NCI-H1105 (cell line): ENCODE measurements at regions not wholly inside any gene's neighbourhood (a gene's known extent, or its start where the extent isn't known, plus 50 kb on each side); places are given as distances from the start of the nearest gene placed in this dataset.

Experiments
- DNase-seq: peaks from one replicate; lab custom pipeline; 2025; lab: John Stamatoyannopoulos, UW

DNA sequence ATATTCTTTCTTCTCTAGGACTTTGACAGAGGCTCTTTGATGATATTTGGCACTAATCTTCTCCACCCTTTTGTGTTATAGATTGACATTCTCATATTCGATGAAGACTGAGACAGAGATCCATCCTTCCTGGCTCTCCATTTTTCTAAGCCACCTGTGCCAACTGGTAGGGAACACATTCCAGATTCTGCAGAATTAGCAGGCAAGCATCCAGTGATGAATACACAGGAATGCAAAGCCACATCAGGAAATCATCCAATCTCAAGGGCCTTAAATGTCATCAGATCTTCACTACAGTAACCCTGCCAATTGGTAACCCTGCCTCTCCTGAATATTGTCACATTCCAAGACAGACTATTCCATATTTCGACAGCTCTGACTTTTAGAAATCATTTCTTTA lies 718.4 kb upstream of the API5 start:
- no peak for DNase-seq

DNA sequence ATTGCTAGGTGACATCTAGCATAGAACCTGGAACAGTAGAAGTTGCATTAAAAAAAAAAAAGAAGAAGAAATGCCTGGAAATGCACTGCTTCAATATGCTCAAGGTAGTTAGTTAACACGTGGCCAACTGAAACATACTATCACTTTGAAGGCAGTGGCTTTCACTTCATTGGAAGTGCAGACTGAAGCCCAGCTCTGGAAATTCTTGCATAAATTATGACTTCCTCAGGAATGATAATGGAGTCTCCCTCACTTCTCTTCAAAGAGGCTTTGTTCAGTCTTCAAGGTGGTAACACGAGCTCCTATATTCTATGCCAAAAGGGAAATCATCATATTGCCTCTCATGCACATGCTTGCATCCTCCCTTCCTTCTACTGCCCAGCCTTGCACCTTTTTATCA lies 715.9 kb upstream of the API5 start:
- DNase-seq: no peak

DNA sequence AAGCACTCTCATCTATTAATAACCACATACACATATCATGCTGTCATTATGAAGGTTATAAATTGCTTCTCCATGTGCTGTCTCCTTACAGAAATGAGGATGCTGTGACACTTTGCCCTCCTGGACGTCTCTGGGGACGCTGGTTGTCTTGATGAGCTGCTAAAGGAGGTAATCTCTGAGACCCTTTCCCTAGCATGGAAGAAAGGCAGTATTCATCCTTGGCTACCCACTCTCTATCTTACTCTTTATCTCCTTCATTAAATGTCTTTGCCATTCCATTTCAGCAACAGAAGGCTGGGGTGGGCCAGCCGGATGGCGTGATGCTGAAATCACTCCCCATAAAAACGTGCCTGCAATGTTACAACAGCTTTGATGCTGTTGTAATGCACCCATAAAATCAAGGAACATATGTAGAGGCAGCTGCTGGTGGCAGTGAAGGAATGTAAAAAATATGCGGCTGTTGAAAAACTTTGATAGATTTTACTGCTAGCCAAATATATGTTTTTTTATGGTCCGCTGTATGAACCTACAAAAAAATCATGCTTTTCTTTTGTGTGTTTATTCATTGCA lies 715.1 kb upstream of the API5 start:
- DNase-seq: no peak

DNA sequence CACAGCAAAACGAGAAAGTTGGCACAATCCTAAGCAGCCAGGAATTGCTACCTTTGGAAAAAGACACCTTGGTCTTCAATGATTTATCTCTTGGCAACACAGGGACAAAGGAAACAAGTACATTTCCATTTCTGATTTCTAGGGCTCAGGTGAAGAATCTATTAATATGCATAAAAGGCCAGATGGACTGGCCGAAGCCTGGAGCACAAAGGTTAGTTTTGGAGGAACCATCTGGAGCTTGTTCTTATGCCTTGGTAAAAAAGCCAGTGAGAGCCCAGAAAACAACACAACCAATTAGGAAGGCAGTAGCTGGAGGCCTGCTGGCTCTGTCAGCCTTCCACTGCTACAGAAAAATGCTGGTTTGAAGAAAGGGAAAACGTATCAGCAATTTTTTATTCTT lies 713.5 kb upstream of the API5 start:
- no peak for DNase-seq

DNA sequence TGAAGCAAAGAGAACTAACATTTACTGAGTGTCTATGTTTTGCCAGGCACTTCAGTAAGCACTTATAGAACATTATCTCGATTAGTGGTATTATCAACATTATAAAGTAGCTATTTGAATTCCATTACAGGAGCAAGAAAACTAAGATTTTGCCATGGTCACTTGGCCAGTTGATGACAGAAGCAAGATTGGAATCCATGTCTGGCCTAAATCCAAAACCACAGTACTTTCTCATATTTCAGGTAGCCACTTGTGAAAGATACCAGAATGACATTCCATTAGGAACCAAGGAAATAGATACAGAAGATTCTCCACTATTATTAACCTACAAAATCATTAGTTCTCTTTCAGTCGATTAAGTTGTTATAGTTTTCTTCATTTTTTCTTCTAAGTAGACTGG lies 691.0 kb upstream of the API5 start:
- no peak for DNase-seq

DNA sequence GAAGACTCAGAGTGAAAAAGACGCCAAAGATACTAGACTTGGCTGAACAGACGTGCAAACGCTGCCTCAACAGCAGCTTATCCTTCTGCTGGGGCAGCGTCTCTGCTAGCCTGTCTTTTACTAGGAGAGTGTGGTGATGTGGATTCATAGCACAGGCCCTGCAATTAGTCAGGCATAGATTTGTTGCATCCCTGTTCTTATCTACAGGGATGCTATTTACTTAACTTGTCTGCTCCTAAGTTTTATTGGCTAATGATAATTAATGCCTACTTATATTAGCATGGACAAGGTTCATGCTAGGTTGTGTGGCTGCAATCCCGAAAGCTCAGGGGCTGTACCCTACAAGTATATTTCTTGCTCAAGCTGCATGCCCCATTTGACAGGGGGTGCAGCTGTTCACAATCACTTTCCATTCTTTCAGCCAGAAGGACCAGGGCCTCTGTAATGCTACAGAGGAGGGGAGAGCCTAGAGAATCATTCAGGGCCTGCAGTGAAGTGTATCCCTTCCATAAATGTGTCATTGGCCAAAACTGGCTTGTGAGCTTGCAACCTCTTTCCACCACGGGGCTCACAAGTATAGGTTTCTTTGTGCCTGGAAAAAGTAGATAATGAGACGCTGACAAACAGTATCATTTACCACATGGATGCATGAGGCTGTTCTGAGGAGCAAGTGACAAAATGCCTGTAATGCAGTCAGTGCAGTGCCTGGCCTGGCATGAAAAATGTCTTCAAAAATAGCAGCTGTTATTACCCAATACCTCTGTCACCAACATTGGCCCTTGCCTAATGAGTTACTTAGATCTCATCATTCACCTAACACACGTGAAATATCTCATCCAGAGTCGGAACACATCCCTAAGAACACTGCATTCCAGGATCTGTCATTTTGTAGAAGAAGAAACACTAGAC lies 685.8 kb upstream of the API5 start:
- no peak for DNase-seq

DNA sequence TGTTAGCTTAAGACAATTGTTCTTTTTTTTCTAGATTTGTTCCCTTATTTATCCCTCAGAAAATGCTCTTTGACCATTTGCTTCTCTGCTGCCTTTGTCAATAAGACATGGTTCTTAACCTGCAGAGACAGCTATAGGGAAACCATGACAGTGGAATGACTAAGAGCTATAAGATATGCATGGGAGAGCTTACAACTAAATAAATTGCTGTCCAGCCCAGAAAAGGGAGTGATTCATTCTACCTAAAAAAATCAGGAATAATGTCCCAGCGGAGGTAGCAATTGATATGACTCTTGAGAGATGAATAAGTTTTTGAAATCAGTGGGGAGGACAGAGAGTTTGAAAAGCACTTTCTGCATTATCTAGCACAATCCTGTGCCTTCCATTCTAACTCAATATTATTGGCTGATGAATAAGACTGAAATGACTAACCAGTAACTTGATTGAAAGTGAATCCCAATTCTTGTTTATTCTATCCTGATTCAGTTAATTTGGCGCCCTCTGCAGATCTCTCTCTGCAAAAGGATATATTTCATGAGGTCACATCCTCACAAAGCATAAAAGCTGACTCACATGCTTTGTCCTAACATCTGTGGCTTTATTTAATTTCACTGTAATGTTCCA lies 680.5 kb upstream of the API5 start:
- DNase-seq: peak; percentile 50

DNA sequence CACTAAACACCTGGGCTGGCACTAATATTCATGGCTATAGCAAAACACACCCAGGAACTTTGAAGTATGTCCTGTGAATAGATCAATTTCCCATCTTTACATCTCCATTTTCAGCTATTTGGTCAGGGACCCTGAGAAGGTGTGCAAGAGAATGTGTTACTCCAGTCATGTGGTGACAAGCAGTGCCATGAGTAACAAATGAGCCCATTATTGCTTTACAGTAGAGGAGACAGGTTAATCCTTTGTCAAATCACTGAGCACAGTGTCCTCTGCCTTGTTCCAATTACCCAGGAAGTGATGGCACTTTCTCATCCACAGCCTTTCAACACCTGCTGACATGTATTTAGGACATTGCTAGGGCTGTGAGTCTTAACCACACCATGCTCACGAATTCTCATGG lies 664.8 kb upstream of the API5 start:
- no peak for DNase-seq

DNA sequence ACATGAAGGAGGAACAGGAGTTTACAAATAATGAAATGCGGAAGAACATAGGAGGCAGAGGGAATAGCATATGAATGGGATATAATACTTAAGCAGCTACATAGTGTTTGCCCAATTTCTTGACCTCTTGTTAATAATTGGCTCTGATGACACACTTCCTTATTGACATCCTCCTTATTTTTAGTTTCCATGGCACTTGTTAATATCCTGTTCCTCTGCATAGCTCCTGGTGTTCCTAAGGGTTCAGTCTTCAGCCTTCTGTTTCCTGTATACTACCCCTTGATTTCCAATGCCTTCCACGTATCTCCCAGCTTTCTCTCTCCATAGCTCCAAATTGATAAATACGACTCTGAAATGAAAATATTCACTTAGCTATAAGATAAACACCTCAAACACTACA lies 663.8 kb upstream of the API5 start:
- DNase-seq: no peak

DNA sequence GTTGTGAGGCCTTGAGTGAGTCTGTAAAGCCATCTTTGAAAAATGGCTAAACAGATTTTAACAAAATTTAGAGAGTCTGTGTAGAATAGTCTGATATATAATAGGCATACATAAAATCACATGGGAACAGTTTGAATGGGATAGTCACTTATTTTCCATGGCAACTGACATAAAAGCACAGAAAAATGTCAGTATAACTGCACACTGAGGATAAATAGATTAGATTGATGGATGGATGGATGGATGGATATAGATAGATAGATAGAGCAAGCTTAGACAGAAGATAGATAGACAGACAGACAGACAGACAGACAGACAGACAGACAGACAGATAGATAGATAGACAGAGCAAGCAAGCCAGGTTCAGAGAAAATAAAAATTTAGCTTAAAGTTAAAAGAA lies 660.2 kb upstream of the API5 start:
- DNase-seq: no peak

DNA sequence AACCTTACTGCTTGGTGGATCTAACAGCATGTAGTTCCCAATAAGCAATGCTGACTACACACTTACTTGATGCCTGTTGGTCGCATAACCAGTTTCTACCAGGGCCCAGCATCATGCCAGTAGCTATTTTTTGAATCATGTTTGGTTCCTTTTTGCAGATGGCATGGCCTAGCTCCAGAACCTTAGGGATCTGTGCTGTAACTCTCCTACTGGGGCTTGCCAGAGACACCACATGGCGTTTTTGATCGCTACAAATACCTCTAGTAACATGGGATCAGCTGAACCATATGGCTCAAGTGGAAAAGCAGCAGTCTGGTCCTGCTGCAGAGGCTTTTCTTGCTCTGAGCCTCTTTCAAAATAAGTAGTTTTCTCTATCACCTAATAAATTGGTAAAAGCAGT lies 654.6 kb upstream of the API5 start:
- no peak for DNase-seq

DNA sequence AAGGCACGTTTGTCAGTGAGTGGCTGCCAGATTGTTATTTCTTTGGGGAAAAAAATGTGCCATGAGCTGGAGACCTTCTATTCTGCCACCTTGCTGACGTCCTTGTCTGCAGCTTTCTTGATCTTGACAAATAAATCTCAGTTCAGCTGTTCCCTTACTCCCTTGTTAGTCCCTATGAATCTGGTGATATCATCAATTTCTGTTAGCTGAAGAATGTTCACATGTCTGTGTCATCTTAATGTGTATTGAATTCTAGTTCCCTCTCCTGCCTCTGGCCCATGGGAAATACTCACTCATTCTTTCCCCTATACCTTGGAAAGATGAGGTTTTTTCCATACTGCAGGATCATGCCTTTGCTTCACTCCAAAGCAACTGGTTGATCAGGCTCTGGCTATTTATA lies 649.9 kb upstream of the API5 start:
- DNase-seq: no peak

DNA sequence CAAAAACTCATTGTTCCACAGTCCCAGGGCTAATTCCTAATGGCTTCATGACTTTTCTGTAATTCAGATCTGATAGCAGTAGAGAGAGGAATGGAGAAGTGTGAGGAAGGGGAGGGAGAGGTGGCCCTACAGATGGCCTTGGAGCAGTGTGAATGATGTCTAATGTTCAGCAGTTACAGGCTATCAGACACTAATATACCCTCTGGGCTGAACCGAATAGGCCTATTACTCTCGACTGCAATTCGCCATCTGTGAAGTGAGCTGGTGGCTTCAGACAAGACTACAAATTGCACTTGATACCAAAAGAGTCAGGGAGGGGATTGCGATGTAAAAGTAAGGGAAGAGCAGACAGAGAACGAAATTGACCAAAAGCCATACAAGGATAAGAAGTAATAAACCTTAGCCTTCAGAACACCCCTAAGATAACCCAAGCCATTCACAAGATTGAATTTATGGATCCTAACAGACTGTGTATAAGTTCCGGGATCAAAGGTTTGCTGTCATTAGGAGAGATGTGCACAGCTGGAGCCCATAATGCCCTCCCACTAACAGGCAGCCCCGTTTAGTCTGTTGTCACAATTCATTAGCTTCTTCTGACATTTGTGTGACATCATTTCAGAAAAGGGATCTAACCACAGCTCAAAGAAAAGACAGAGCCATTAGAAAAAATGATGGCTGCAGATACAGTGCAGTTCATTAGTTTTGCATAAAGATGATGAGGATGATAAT lies 642.4 kb upstream of the API5 start:
- DNase-seq: no peak

DNA sequence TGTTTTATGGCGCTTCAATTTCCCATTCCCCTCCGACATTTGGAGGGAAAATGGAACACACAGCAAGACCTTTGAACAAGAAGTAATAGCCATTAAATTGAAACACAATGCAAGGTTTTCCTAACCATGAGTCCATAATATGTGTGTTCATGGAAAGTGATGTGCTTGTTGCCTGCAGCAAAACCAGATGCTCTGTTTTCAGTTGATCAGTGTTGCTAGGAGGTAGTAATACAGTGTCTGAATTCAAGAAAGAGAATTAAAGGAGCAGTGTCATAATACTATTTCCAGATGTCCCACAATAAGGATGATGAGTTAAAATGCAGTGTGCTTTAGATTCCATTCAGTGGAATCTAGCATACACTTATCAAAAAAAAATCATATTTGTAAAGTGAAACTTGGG lies 637.4 kb upstream of the API5 start:
- no peak for DNase-seq

DNA sequence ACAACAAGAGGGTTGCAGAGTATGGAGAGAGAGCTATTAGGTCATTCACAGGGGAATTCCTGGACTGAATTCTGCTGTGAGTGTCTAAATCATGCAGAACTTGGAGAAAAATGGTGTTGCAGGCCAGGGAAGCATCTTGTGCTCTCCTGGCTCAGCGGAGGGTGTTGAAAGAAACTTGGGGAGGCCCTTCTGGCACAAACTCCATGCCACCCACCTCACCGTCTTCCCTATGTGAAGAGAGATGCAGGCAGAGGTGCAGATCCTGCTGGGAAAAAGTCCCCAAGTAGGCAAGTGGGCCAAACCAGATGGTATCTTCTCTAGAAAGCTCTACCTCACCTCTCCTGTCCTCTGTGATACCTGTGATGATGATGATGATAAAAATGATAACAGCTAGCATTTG lies 604.3 kb upstream of the API5 start:
- DNase-seq: no peak

DNA sequence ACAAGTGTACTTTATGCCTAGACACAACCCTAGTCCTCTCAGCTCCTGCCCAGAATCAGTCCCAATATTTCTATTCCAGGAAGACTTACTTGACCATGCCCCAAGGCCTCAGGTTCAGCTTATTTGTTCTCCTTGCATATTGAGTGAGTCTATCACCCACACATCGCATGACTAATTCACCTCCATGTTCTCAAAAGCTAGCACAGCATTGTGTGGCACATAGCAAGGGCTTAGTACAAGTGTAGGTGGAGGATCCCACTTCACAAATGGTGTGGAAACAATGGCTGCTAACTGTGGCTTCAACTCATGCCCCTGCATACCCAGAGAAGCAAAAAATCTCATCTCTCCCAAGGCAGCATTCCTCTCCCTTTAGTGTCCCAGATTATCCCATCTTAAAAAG lies 602.6 kb upstream of the API5 start:
- no peak for DNase-seq

DNA sequence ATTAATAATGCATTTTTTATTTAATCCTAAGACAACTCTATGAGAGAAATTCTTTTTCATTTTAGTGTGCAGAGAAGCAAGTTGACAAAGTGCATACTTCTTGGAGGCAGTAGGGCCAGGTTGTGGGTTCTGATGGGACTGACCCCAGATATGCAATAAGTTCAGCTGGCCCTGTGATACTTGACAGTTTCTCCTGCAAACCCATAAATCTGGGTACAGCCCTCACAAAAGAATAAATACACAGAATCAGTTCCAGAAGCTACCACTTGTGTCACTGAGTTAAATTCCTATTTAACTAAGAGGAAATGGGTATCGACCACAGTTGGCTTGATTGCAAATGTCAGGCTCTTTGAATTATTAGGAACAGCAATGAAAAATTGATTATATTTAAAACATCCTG lies 598.5 kb upstream of the API5 start:
- no peak for DNase-seq

DNA sequence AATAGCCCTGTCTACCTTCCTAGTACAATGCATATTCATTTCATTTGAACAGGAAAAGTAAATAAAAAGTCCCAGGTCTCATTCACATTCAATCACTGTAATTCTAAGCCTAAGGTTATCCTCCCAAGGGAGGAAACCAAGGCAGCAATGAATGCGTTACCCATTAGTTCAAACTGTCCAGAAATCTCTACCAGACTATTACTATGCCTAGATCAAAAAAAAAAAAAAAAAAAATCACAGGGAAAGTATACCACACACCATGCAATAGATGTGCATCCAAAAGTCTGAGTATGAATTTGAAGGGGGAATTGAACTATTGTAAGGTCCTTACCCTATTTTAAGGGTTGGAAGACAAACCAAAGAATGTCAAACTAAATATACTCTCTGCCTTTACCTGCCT lies 598.0 kb upstream of the API5 start:
- no peak for DNase-seq

DNA sequence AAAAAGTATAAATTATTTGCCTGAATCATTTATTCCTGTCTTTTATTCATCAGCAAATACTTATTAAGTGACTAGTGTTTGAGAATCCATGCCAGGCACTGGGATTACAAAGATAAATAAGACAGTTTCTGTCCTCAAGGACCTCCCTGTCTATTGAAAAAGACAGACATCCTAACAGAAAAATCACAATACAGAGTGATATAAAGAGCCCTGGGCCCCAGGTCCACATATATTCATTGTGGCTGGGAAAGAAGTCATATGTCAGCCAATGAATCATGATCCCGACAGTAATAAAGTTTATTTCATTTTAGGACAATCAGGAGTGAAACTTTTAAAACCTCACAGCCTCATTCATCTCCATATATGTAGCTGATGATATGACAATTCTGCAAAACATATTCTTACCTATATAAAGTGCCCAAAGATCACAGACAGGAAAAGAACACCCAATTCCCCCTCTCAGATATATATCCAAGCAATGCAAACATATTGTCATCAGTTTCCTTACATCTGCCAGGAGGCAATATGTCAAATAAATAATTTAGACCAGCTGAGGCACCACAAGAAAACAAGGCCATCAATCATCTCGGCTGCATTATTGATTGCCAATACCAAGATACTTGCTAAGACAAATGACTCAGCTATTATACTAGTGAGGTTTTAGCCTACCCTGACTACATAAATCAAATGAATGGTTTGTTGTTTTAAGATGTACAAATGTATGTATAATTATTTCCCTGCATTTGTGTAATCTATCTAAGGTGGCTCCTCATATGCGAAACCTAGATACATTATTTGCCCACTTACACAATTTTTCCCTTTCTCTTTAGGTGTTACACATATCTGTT lies 590.9 kb upstream of the API5 start:
- no peak for DNase-seq

DNA sequence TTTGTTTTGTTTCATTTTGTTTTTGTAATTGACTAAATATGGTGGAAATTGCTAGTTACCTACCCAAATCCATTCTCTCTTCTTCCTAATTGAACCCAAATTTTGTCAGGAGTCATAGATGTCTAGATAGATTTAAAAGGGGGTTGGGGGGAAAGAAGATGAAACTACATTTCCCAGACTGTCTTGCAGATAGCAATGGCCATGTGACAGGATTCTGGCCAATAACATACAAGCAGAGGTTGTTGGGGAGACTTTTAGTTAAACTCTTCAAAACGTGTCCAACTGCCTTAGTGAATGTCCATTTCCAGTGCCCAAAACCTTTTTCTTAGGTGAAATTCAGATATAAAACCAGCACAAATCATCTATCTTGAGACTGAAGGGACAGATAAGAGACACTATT lies 583.9 kb upstream of the API5 start:
- DNase-seq: no peak

DNA sequence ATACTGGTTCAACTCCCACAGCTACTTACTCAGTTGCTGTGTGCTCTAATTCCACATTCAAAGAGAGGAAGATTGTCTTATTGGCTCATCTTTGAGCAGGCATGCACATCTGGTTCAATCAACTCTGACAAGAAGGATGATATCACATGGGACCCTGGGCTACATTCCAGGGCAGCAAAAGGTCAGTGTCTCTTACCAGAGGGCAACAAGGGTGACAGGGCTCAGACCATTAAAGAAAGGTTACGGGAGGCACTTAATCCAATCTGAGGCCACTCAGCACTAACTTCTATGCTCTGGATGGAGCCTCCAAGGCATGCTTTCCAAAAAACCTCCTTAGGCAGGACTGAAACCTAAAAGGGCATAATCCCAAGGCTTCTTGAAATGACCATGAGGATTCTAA lies 549.4 kb upstream of the API5 start:
- no peak for DNase-seq

DNA sequence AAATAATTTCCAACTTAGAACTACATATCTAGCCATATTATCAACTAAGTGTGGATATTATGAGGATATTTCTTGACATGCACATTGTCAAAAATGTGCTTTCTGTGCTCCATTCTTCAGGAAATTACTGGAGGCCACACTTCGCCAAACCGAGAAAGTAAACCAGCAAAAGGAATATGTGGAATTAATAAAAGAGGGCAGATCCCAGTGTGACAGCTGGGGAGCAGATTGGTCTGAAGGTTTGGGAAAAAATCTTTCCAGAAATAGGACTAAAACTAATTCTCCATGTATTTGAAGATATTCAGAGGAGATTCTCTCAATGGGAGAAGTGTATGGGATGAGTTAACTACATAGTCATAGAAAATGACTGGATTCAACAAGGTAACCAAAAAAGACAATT lies 546.9 kb upstream of the API5 start:
- DNase-seq: no peak
